H9 (cell line): ENCODE measurements at regions not wholly inside any gene's neighbourhood (a gene's known extent, or its start where the extent isn't known, plus 50 kb on each side); places are given as distances from the start of the nearest gene placed in this dataset.

ENCODE experiments used
- DNase-seq: peaks from one replicate; pipeline ENCODE4 v3.0.0-alpha.2; 2017
- H2AFZ ChIP-seq: one replicate; pipeline ENCODE4 v1.6.1; 2013; ENCODE audit warnings: mild to moderate bottlenecking, low read length, control low read depth, moderate library complexity
- H2AK5ac ChIP-seq: 2 replicates; pipeline ENCODE4 v1.6.1; 2013; ENCODE audit warnings: low read length, control low read depth, mixed read lengths; ENCODE audit not compliant: insufficient read length
- H2BK120ac ChIP-seq: one replicate; pipeline ENCODE4 v1.6.1; 2013; ENCODE audit warnings: low read depth, mild to moderate bottlenecking, low read length, control low read depth, inconsistent platforms; ENCODE audit not compliant: poor library complexity, severe bottlenecking
- H2BK12ac ChIP-seq: 2 replicates; pipeline ENCODE4 v1.6.1; 2013; ENCODE audit warnings: low read length, control low read depth, mixed read lengths, low read depth; ENCODE audit not compliant: insufficient read length
- H2BK15ac ChIP-seq: 2 replicates; pipeline ENCODE4 v1.6.1; 2013; ENCODE audit warnings: low read depth, low read length, control low read depth
- H2BK20ac ChIP-seq: one replicate; pipeline ENCODE4 v1.6.1; 2013; ENCODE audit warnings: low read depth, mild to moderate bottlenecking, low read length, control low read depth, inconsistent platforms; ENCODE audit not compliant: poor library complexity, severe bottlenecking
- H2BK5ac ChIP-seq: 2 replicates; pipeline ENCODE4 v1.6.1; 2013; ENCODE audit warnings: low read length, control low read depth, mixed read lengths; ENCODE audit not compliant: insufficient read length
- H3K14ac ChIP-seq: 2 replicates; pipeline ENCODE4 v1.6.1; 2013; ENCODE audit warnings: low read length, control low read depth; ENCODE audit not compliant: insufficient read depth
- H3K18ac ChIP-seq: 2 replicates; pipeline ENCODE4 v1.6.1; 2013; ENCODE audit warnings: low read depth, mild to moderate bottlenecking, mixed read lengths, low read length, control low read depth; ENCODE audit not compliant: insufficient read length
- H3K23ac ChIP-seq: 2 replicates; pipeline ENCODE4 v1.6.1; 2013; ENCODE audit warnings: low read length, control low read depth, mixed read lengths, low read depth; ENCODE audit not compliant: insufficient read length
- H3K23me2 ChIP-seq: 2 replicates; pipeline ENCODE4 v1.6.1; 2013; ENCODE audit warnings: low read depth, mild to moderate bottlenecking, mixed read lengths, low read length, control low read depth; ENCODE audit not compliant: insufficient read length, poor library complexity, severe bottlenecking
- H3K27ac ChIP-seq: 2 replicates; pipeline ENCODE4 v1.5.1; 2013; ENCODE audit warnings: low read length, control low read depth, mixed read lengths, low read depth; ENCODE audit not compliant: insufficient read length
- H3K27me3 ChIP-seq: 2 replicates; pipeline ENCODE4 v1.6.1; 2013; ENCODE audit warnings: low read length, control low read depth, inconsistent platforms; ENCODE audit not compliant: insufficient read depth
- H3K4ac ChIP-seq: 2 replicates; pipeline ENCODE4 v1.6.1; 2013; ENCODE audit warnings: low read depth, mild to moderate bottlenecking, control low read depth, inconsistent platforms, low read length, moderate library complexity
- H3K4me1 ChIP-seq: 2 replicates; pipeline ENCODE4 v1.6.1; 2013; ENCODE audit warnings: low read length, control low read depth, inconsistent platforms; ENCODE audit not compliant: insufficient read depth
- H3K4me2 ChIP-seq: 2 replicates; pipeline ENCODE4 v1.6.1; 2013; ENCODE audit warnings: low read length, control low read depth, mixed read lengths; ENCODE audit not compliant: insufficient read length, insufficient read depth
- H3K56ac ChIP-seq: 2 replicates; pipeline ENCODE4 v1.6.1; 2013; ENCODE audit warnings: low read depth, mild to moderate bottlenecking, mixed read lengths, low read length, control low read depth; ENCODE audit not compliant: insufficient read length
- H3K79me1 ChIP-seq: 2 replicates; pipeline ENCODE4 v1.6.1; 2013; ENCODE audit warnings: low read depth, mild to moderate bottlenecking, moderate library complexity, low read length, control low read depth, inconsistent platforms; ENCODE audit not compliant: insufficient read depth, poor library complexity, severe bottlenecking
- H3K79me2 ChIP-seq: 2 replicates; pipeline ENCODE4 v1.6.1; 2013; ENCODE audit warnings: low read length, control low read depth, inconsistent platforms; ENCODE audit not compliant: insufficient read depth
- H3K9ac ChIP-seq: 2 replicates; pipeline ENCODE4 v1.6.1; 2013; ENCODE audit warnings: low read length, control low read depth, mixed read lengths; ENCODE audit not compliant: insufficient read length; ENCODE audit errors: extremely low read depth
- H3K9me3 ChIP-seq: one replicate; pipeline ENCODE4 v1.6.1; 2013; ENCODE audit warnings: low read depth, low read length, inconsistent platforms; ENCODE audit not compliant: control insufficient read depth
- H3T11ph ChIP-seq: one replicate; pipeline ENCODE4 v1.6.1; 2013; ENCODE audit warnings: mild to moderate bottlenecking, low read length, control low read depth, inconsistent platforms
- H4K20me1 ChIP-seq: one replicate; pipeline ENCODE4 v1.6.1; 2013; ENCODE audit not compliant: control insufficient read depth, insufficient read length, insufficient read depth
- H4K5ac ChIP-seq: 2 replicates; pipeline ENCODE4 v1.6.1; 2013; ENCODE audit warnings: low read depth, mild to moderate bottlenecking, mixed read lengths, low read length, control low read depth; ENCODE audit not compliant: insufficient read length
- H4K8ac ChIP-seq: replicated peaks from 2 replicates; pipeline ENCODE4 v1.6.1; 2013; ENCODE audit warnings: low read length, control low read depth, mixed read lengths, low read depth; ENCODE audit not compliant: insufficient read length
- H4K91ac ChIP-seq: 2 replicates; pipeline ENCODE4 v1.6.1; 2013; ENCODE audit warnings: low read depth, mild to moderate bottlenecking, moderate library complexity, mixed read lengths, low read length, control low read depth; ENCODE audit not compliant: insufficient read length
- H3K27ac Mint-ChIP-seq, 3 experiments: 2 replicates in 2 of 3; 3 replicates in 1 of 3; pipeline ENCODE4 v1.8.0; 2020 to 2021; ENCODE audit warnings: mixed read lengths in 3 of 3, mild to moderate bottlenecking in 1 of 3, moderate library complexity in 1 of 3
- H3K27me3 Mint-ChIP-seq: 2 replicates; pipeline ENCODE4 v1.8.0; 2021; ENCODE audit warnings: low read depth, mild to moderate bottlenecking, moderate library complexity, mixed read lengths
- H3K36me3 Mint-ChIP-seq, 3 experiments: 2 replicates in 2 of 3; 3 replicates in 1 of 3; pipeline ENCODE4 v1.8.0; 2020 to 2021; ENCODE audit warnings: low read depth in 3 of 3, mixed read lengths in 3 of 3; ENCODE audit not compliant: insufficient read depth in 1 of 3
- H3K4me1 Mint-ChIP-seq, 2 experiments: 2 replicates each; pipeline ENCODE4 v1.8.0; 2020; ENCODE audit warnings: mixed read lengths in 2 of 2
- H3K4me3 Mint-ChIP-seq, 2 experiments: 2 replicates in 1 of 2; 3 replicates in 1 of 2; pipeline ENCODE4 v1.8.0; 2020 to 2021; ENCODE audit warnings: mild to moderate bottlenecking in 2 of 2, mixed read lengths in 2 of 2, moderate library complexity in 1 of 2
- H3K9me3 Mint-ChIP-seq, 2 experiments: 2 replicates in 1 of 2; 3 replicates in 1 of 2; pipeline ENCODE4 v1.8.0; 2020; ENCODE audit warnings: mild to moderate bottlenecking in 2 of 2, mixed read lengths in 2 of 2, moderate library complexity in 1 of 2
- WGBS: extraction: QIAGEN DNeasy Blood & Tissue Kit; methylation state at CpG from one replicate; pipeline ENCODE4 v1.1.7; 2013; ENCODE audit warnings: missing lambda C conversion rate, low lambda C conversion rate, mixed read lengths; ENCODE audit not compliant: insufficient read length; ENCODE audit errors: extremely low coverage; 5-methylcytosine and 5-hydroxymethylcytosine counted together
- TF ChIP-seq, protein P1 (sequence below): fragments of 200-600 bp; sonication (generic); conservative IDR thresholded peaks from 3 replicates; pipeline ENCODE4 v1.8.0; 2021; ENCODE audit warnings: antibody characterized with exemption, mild to moderate bottlenecking

DNA sequence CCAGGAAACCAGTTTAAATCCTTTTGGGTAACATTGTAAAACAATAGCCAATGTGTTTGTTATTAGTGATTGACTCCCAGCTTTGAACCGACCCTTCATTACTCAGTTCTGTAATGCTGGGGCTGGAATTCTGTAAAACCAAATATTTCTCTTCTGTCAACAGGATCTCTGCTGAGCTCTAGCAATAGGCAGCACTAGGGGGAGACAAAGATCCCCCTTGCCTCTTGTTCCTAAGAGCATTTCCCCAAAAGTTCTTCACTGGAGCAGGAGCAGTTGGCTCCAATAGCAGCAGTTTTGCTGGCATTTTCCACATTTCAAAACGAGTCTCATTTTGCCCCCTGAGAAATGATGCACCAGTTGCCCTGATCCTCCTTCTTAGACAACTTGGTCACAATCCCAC is 1671.1 kb downstream of the MRPL39 start:
- H2AFZ ChIP-seq: no peak overlapping the region
- no peak for DNase-seq
- no peak overlapping the region for H2BK120ac ChIP-seq
- H2BK20ac ChIP-seq: no peak overlapping the region
- H3K4me3 Mint-ChIP-seq: no peak overlapping the region
- H3T11ph ChIP-seq: no peak overlapping the region
- H2BK15ac ChIP-seq: no peak overlapping the region
- no peaks in the 10 kb centered on the region; the same call in 1 of the 2 replicates for H3K27me3 Mint-ChIP-seq
- no peak overlapping the region for H3K14ac ChIP-seq
- H3K4me1 Mint-ChIP-seq: no peaks in the 10 kb centered on the region
- TF ChIP-seq, protein P1, sequence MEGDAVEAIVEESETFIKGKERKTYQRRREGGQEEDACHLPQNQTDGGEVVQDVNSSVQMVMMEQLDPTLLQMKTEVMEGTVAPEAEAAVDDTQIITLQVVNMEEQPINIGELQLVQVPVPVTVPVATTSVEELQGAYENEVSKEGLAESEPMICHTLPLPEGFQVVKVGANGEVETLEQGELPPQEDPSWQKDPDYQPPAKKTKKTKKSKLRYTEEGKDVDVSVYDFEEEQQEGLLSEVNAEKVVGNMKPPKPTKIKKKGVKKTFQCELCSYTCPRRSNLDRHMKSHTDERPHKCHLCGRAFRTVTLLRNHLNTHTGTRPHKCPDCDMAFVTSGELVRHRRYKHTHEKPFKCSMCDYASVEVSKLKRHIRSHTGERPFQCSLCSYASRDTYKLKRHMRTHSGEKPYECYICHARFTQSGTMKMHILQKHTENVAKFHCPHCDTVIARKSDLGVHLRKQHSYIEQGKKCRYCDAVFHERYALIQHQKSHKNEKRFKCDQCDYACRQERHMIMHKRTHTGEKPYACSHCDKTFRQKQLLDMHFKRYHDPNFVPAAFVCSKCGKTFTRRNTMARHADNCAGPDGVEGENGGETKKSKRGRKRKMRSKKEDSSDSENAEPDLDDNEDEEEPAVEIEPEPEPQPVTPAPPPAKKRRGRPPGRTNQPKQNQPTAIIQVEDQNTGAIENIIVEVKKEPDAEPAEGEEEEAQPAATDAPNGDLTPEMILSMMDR: peak; percentile 55
- no CpG with 5 or more reads among the region's 2 CpGs for WGBS
- no peaks in the 10 kb centered on the region for H4K20me1 ChIP-seq
- peaks cover 49 to 71% of the 10 kb centered on the region in 2 experiments for H3K9me3 Mint-ChIP-seq
- H4K5ac ChIP-seq: no peak overlapping the region
- no peak overlapping the region for H2BK5ac ChIP-seq
- no peaks in the 10 kb centered on the region for H3K27me3 ChIP-seq
- H3K27ac Mint-ChIP-seq: no peak overlapping the region
- no peaks in the 10 kb centered on the region for H3K9me3 ChIP-seq
- H3K9ac ChIP-seq: no peak overlapping the region
- H3K23ac ChIP-seq: no peak overlapping the region
- no peaks in the 10 kb centered on the region for H3K79me2 ChIP-seq
- H4K91ac ChIP-seq: no peak overlapping the region
- H3K4ac ChIP-seq: no peak overlapping the region
- no peak overlapping the region for H4K8ac ChIP-seq
- no peak overlapping the region for H2AK5ac ChIP-seq
- no peak overlapping the region for H3K27ac ChIP-seq
- H3K36me3 Mint-ChIP-seq: peaks cover 0 to 3% (median 0%) of the 10 kb centered on the region in 3 experiments; a peak in 1 of 7 replicates
- H3K56ac ChIP-seq: no peak overlapping the region
- no peaks in the 10 kb centered on the region for H3K23me2 ChIP-seq
- no peak overlapping the region for H2BK12ac ChIP-seq
- no peaks in the 10 kb centered on the region for H3K4me1 ChIP-seq
- H3K4me2 ChIP-seq: no peak overlapping the region
- H3K18ac ChIP-seq: no peak overlapping the region
- H3K79me1 ChIP-seq: no peaks in the 10 kb centered on the region
